Retinal pigment epithelial cell (primary cell): ENCODE measurements at regions not wholly inside any gene's neighbourhood (a gene's known extent, or its start where the extent isn't known, plus 50 kb on each side); places are given as distances from the start of the nearest gene placed in this dataset.

ENCODE experiments used
- DNase-seq: peaks from one replicate; pipeline ENCODE4 v3.0.0-alpha.2; 2010; ENCODE audit warnings: low read depth
- H3K4me3 ChIP-seq: 2 replicates; pipeline ENCODE4 v1.5.1; 2011; ENCODE audit warnings: mild to moderate bottlenecking, low read length, control low read depth, moderate library complexity
- CTCF ChIP-seq: conservative IDR thresholded peaks from 2 replicates; pipeline ENCODE4 v1.5.1; 2011; ENCODE audit warnings: low read depth, low read length, control low read depth, inconsistent platforms

GRCh38 chr4:81898862-81899504 is 427.3 kb upstream of the RASGEF1B start:
- DNase-seq: no peak
- no peak overlapping the region for H3K4me3 ChIP-seq
- no peak for TF ChIP-seq CTCF

GRCh38 chr4:81896936-81897335 is 425.2 kb upstream of the RASGEF1B start:
- H3K4me3 ChIP-seq: no peak overlapping the region
- no peak for TF ChIP-seq CTCF
- DNase-seq: no peak

GRCh38 chr4:81891005-81891996 is 419.6 kb upstream of the RASGEF1B start:
- no peak for TF ChIP-seq CTCF
- no peak overlapping the region for H3K4me3 ChIP-seq

GRCh38 chr4:81884986-81885385 is 413.3 kb upstream of the RASGEF1B start:
- TF ChIP-seq CTCF: no peak
- no peak for DNase-seq

More at GRCh38 chr4:81891005-81891996, 419.6 kb upstream of the RASGEF1B start:
- DNase-seq: no peak

GRCh38 chr4:81883530-81884450 is 412.1 kb upstream of the RASGEF1B start:
- TF ChIP-seq CTCF: no peak
- no peak overlapping the region for H3K4me3 ChIP-seq
- DNase-seq: no peak

More at GRCh38 chr4:81884986-81885385, 413.3 kb upstream of the RASGEF1B start:
- H3K4me3 ChIP-seq: no peak overlapping the region

- no peak for TF ChIP-seq CTCF
- DNase-seq: no peak
- no peak overlapping the region for H3K4me3 ChIP-seq
Observed at GRCh38 chr4:81883004-81883403, 411.3 kb upstream of the RASGEF1B start.
